ENCODE measurements at regions not wholly inside any gene's neighbourhood (a gene's known extent, or its start where the extent isn't known, plus 50 kb on each side); places are given as distances from the start of the nearest gene placed in this dataset.

GRCh38 chr5:118017536-118017935 lies 970.8 kb downstream of the DTWD2 start:
- DNase-seq (ENCODE audit: low spot score) (no peak), ATAC-seq (no peak)
- H3K4me2 ChIP-seq, result no peak overlapping the region
- H3K36me3 Mint-ChIP-seq (ENCODE audit: low read depth), result no peaks in the 10 kb centered on the region
- H4K20me1 ChIP-seq (replicated peaks; ENCODE audit: insufficient read depth), result no peaks in the 10 kb centered on the region
- H3K27me3 Mint-ChIP-seq (ENCODE audit: insufficient read depth, low read depth, poor library complexity), result no peaks in the 10 kb centered on the region
- H3K4me1 Mint-ChIP-seq, result peaks cover 6% of the 10 kb centered on the region; the same call in 2 of the 3 replicates
- H3K27ac ChIP-seq (ENCODE audit: low read depth), result no peak overlapping the region
- H2AFZ ChIP-seq, result no peak overlapping the region
- no peak overlapping the region for H3K4me3 Mint-ChIP-seq
- no peaks in the 10 kb centered on the region for H3K79me2 ChIP-seq (replicated peaks; ENCODE audit: insufficient read depth)
- H3K9me2 ChIP-seq (ENCODE audit: insufficient read depth), result no peaks in the 10 kb centered on the region
- H3K27me3 ChIP-seq (ENCODE audit: insufficient read depth), result no peaks in the 10 kb centered on the region
- TF ChIP-seq NANOG (IDR thresholded peaks at IDR 0.05; ENCODE audit: borderline replicate concordance) (no peak), JUNB (IDR thresholded peaks at IDR 0.05; ENCODE audit: unreplicated experiment) (no peak), CREB1 (CRISPR knock-in tag; IDR thresholded peaks at IDR 0.05; ENCODE audit: low read depth) (no peak), ZNF331 (CRISPR knock-in tag; IDR thresholded peaks at IDR 0.05; ENCODE audit: low read depth) (no peak), ETS1 (IDR thresholded peaks at IDR 0.05) (no peak), ZNF114 (CRISPR knock-in tag; IDR thresholded peaks at IDR 0.05) (no peak), ZNF462 (CRISPR knock-in tag; IDR thresholded peaks at IDR 0.05) (no peak), EZH2 (IDR thresholded peaks at IDR 0.05; ENCODE audit: low read depth, unreplicated experiment) (no peak), POLR2AphosphoS5 (IDR thresholded peaks at IDR 0.05; ENCODE audit: low read depth) (no peak), CTCF (conservative IDR thresholded peaks at IDR 0.05; ENCODE audit: low read depth in 2 of 2) (no peak), REST (IDR thresholded peaks at IDR 0.05; ENCODE audit: unreplicated experiment) (no peak), STAT1 (IDR thresholded peaks at IDR 0.05; ENCODE audit: unreplicated experiment) (no peak), EZH2phosphoT487 (IDR thresholded peaks at IDR 0.05; ENCODE audit: unreplicated experiment) (no peak)
- H3K4me1 ChIP-seq (ENCODE audit: insufficient read depth), result no peaks in the 10 kb centered on the region
- no peaks in the 10 kb centered on the region for H3K9me3 Mint-ChIP-seq
- H3K4me3 ChIP-seq, result no peak overlapping the region
- H3F3A ChIP-seq (replicated peaks; ENCODE audit: low read depth), result no peaks in the 10 kb centered on the region
- H3K27ac Mint-ChIP-seq, result no peak overlapping the region
- no peaks in the 10 kb centered on the region for H3K36me3 ChIP-seq (ENCODE audit: insufficient read depth)

All from GM23338 (cell line).